ENCODE measurements at regions not wholly inside any gene's neighbourhood (a gene's known extent, or its start where the extent isn't known, plus 50 kb on each side); places are given as distances from the start of the nearest gene placed in this dataset.

DNA sequence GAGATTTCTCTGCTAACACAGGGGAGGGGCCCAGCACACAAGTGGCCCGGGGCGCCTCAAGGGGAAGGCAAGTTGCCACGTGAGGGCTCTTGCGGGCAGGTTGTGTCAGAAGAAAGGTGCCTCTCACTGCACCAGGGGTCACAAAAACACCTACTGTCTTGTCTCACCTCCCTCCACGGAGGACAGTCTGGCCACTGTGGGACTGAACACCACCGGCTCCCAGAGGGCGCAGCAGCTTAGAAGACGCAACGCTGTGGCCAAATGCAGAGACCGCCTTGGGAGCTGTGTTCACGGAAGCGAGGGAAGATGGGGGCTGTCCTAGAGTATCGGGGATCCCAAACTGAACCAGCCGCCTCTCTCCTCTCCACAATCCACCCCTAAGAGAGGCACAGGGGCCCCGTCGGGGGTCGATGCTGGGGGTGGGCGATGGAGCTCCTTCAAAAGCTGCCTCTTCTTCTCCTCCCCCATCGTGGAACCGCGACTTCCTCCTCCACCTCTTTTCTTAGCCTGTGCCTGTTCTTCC, 177.5 kb downstream of the FOXO1 start:
- Mint-ChIP-seq H3K9me3 (no peaks in the 10 kb centered on the region), H3K27ac (no peak overlapping the region), H3K27me3 (ENCODE audit: low read depth) (no peaks in the 10 kb centered on the region), H3K4me3 (no peak overlapping the region), H3K36me3 (no peaks in the 10 kb centered on the region), H3K4me1 (peaks cover 37% of the 10 kb centered on the region)
- ATAC-seq (no peak), DNase-seq (ENCODE audit: low spot score) (no peak)
- TF ChIP-seq ELF4 (CRISPR knock-in tag; IDR thresholded peaks at IDR 0.05; ENCODE audit: low read depth) (no peak), ESRRA (CRISPR knock-in tag; IDR thresholded peaks at IDR 0.05; ENCODE audit: borderline replicate concordance) (no peak), AFF4 (CRISPR knock-in tag; IDR thresholded peaks at IDR 0.05; ENCODE audit: borderline replicate concordance) (no peak), ZBTB21 (CRISPR knock-in tag; IDR thresholded peaks at IDR 0.05; ENCODE audit: borderline replicate concordance) (no peak), KAT7 (CRISPR knock-in tag; IDR thresholded peaks at IDR 0.05; ENCODE audit: borderline replicate concordance) (no peak), SMAD4 (CRISPR knock-in tag; IDR thresholded peaks at IDR 0.05) (no peak), GABPB1 (CRISPR knock-in tag; IDR thresholded peaks at IDR 0.05) (no peak), ZNF219 (CRISPR knock-in tag; IDR thresholded peaks at IDR 0.05; ENCODE audit: borderline replicate concordance) (no peak), PRDM15 (CRISPR knock-in tag; IDR thresholded peaks at IDR 0.05) (no peak), GRHL2 (CRISPR knock-in tag; IDR thresholded peaks at IDR 0.05; ENCODE audit: insufficient replicate concordance, severe bottlenecking) (no peak), JUN (CRISPR knock-in tag; IDR thresholded peaks at IDR 0.05) (no peak), FOXP4 (CRISPR knock-in tag; IDR thresholded peaks at IDR 0.05) (no peak), SMAD3 (CRISPR knock-in tag; IDR thresholded peaks at IDR 0.05; ENCODE audit: borderline replicate concordance) (no peak), CREB1 (CRISPR knock-in tag; IDR thresholded peaks at IDR 0.05) (no peak), TEAD4 (CRISPR knock-in tag; IDR thresholded peaks at IDR 0.05) (no peak), FOXP1 (CRISPR knock-in tag; IDR thresholded peaks at IDR 0.05; ENCODE audit: borderline replicate concordance) (no peak), NFE2L1 (CRISPR knock-in tag; IDR thresholded peaks at IDR 0.05) (no peak), ATF1 (CRISPR knock-in tag; IDR thresholded peaks at IDR 0.05) (no peak)
- TF ChIP-seq, protein P1, sequence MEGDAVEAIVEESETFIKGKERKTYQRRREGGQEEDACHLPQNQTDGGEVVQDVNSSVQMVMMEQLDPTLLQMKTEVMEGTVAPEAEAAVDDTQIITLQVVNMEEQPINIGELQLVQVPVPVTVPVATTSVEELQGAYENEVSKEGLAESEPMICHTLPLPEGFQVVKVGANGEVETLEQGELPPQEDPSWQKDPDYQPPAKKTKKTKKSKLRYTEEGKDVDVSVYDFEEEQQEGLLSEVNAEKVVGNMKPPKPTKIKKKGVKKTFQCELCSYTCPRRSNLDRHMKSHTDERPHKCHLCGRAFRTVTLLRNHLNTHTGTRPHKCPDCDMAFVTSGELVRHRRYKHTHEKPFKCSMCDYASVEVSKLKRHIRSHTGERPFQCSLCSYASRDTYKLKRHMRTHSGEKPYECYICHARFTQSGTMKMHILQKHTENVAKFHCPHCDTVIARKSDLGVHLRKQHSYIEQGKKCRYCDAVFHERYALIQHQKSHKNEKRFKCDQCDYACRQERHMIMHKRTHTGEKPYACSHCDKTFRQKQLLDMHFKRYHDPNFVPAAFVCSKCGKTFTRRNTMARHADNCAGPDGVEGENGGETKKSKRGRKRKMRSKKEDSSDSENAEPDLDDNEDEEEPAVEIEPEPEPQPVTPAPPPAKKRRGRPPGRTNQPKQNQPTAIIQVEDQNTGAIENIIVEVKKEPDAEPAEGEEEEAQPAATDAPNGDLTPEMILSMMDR (IDR thresholded peaks at IDR 0.05): no peak
- TF ChIP-seq, protein P2, sequence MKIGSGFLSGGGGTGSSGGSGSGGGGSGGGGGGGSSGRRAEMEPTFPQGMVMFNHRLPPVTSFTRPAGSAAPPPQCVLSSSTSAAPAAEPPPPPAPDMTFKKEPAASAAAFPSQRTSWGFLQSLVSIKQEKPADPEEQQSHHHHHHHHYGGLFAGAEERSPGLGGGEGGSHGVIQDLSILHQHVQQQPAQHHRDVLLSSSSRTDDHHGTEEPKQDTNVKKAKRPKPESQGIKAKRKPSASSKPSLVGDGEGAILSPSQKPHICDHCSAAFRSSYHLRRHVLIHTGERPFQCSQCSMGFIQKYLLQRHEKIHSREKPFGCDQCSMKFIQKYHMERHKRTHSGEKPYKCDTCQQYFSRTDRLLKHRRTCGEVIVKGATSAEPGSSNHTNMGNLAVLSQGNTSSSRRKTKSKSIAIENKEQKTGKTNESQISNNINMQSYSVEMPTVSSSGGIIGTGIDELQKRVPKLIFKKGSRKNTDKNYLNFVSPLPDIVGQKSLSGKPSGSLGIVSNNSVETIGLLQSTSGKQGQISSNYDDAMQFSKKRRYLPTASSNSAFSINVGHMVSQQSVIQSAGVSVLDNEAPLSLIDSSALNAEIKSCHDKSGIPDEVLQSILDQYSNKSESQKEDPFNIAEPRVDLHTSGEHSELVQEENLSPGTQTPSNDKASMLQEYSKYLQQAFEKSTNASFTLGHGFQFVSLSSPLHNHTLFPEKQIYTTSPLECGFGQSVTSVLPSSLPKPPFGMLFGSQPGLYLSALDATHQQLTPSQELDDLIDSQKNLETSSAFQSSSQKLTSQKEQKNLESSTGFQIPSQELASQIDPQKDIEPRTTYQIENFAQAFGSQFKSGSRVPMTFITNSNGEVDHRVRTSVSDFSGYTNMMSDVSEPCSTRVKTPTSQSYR (CRISPR knock-in tag; IDR thresholded peaks at IDR 0.05): no peak
- POLR2A ChIA-PET: no interaction called here
- CTCF ChIA-PET: no interaction called here
